IPS-NIHi11 (cell line): ENCODE measurements at regions not wholly inside any gene's neighbourhood (a gene's known extent, or its start where the extent isn't known, plus 50 kb on each side); places are given as distances from the start of the nearest gene placed in this dataset.

Source experiments
- DNase-seq: peaks from one replicate; pipeline ENCODE4 v3.0.0; 2012; ENCODE audit warnings: mixed read lengths, low spot score

- no peak for DNase-seq
Observed at GRCh38 chr5:158020555-158021418, 161.8 kb upstream of the CLINT1 start.

DNA sequence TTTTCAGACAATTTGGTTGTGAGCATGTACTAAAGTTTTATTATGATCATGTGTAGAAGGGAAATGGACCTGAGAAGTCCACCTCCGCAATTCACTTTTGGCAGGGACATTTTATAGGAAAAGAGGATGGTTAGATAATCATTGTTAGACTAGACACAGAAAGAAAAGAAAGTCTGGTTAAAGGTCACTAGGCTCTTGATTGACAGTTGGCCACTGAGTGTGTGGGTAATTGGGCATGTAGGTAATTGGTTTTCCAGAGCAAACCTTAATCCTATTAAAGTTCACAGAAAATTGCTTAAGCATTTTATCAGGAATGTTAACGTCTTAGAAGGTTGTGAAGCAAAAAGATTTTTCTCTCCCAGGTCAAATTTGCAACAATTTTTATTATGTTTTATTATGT, 158.5 kb upstream of the CLINT1 start:
- DNase-seq, result no peak

- no peak for DNase-seq
Observed at GRCh38 chr5:158014372-158014771, 155.4 kb upstream of the CLINT1 start.

DNA sequence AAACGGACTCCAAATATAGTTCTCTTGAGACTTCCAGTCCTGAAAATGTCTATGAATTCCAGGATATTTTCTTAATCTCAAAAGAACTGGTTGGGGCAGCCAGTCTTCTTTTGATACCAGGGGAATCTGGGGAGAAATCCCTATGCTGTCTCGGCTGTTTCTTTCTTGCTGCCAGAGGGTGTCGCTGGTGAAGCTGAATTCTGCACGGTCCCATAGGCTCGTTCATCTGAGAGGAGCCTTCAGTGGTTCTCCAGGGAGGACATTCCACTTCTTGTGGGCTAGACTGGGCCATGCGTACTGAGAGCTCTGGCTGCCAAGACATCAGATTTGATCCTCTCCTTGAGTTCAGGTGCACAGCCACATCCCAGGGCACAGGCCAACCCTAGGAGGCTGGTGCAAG, 155.0 kb upstream of the CLINT1 start:
- peak; percentile 71 for DNase-seq

DNA sequence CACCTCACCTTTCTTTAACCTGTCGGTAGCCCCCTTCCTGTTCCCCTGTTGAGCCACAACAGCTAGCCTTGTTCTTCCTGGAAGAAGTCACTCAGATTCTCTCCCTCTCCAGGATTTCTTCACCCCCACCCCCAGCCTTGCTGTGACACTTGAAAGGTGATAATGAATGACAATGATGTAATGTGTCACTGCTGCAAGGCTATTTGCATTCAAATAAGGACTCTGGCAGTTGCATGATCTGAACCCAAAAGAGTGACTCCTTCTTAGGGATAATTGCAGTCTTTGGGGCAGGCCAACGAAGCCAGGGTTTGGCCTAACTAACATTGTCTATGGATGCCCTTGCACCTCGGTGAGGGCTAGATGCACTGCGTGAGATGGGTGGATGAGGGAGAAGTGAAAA, 154.4 kb upstream of the CLINT1 start:
- DNase-seq, result peak; percentile 57

GRCh38 chr5:158011422-158011821, 152.5 kb upstream of the CLINT1 start:
- no peak for DNase-seq

DNA sequence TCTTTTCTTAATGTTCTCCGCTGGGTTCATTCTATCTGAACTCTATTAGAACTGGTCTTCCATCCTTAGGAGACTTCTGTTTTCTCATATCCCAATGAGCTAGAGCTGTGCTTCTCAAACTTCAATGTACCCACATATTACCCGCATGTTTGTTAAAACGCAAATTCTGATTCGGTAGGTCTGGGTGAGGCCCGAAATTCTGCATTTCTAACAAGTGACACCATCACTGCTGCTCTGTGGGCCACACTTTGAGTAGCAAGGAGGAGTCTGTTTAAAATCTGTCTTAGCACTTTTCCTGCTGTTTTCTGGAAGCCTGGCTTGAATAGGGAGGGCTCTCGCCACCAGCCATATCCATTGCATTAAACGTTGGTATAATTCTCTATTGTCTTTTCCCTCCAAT, 151.9 kb upstream of the CLINT1 start:
- no peak for DNase-seq

GRCh38 chr5:158007336-158007735, 148.4 kb upstream of the CLINT1 start:
- DNase-seq, result no peak

- no peak for DNase-seq
Observed at GRCh38 chr5:157999696-158000095, 140.8 kb upstream of the CLINT1 start.

GRCh38 chr5:157997991-157998504, 139.1 kb upstream of the CLINT1 start:
- no peak for DNase-seq

- DNase-seq, result peak; percentile 88
Observed at GRCh38 chr5:157994906-157995519, 136.1 kb upstream of the CLINT1 start.

DNA sequence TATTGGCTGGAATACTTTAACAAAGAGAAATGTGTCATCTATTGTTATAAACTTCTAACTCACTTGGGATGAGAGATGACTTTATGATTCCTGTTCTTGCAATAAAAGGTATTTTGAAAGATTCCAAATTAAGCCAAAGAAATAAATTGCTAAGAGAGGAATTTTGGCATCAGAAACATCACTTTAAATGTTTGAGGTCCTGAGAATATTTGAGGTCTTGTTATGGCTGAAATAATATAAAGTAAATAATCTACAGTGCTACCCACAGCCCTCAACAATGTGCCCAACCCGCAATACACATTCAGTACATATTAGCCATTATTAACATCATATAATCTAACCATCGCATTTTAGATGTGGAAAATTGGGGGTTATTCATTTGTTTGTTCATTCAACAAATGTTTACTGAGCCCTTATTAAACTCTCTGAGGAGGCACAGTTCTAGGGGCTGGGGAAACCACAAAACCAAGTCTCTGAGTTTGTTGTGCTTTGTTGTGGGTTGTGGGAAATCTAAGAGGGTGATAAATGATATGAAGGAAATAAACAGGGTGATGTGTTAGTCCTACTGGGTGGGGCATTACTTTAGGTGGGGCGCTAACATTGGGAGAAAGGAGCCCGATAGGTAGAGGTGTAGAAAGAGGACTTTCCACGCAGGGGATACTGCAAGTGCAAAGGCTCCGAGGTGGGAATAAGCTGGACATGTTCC, 135.2 kb upstream of the CLINT1 start:
- DNase-seq, result no peak

DNA sequence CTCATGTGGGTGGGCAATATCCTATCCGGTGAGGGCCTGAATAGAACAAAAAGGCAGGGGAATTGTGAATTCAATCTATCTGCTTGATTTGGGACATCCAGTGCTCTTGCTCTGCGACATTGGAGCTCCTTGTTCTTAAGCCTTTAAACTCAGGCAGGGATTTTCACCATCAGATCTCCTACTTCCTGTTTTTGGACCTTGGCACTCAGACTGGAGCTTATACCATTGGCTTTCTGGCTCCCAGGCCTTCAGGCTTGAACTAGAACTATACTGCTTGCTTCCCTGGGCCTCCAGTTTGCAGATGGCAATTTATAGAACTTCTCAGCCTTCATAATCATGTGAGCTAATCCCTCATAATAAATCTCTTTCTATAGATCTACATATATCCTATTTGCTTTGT, 134.3 kb upstream of the CLINT1 start:
- no peak for DNase-seq

- no peak for DNase-seq
Observed at GRCh38 chr5:157990583-157991181, 131.7 kb upstream of the CLINT1 start.

- no peak for DNase-seq
Observed at GRCh38 chr5:157989296-157989695, 130.4 kb upstream of the CLINT1 start.

- no peak for DNase-seq
Observed at GRCh38 chr5:157987259-157987658, 128.3 kb upstream of the CLINT1 start.

GRCh38 chr5:157986431-157986990, 127.6 kb upstream of the CLINT1 start:
- DNase-seq, result no peak

DNA sequence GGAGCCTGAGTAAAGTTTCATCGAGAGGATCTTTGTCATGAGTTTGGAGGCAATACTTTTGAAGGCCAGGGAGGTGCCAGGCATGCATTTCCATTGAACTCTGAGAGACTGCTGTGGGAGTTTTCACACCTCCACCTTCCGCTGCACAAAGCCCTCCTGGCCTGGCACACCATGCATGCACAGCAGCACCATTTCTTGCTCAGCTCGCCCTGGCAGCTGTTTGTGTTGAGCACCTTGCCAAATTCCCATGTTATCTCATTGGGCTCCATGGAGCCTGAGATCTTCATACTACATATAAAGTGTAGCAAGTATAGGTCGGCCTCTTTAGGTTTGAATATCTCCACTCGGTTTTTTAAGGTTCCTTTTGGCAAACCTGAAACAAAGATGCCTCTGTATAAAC, 125.7 kb upstream of the CLINT1 start:
- no peak for DNase-seq

GRCh38 chr5:157983906-157984551, 125.1 kb upstream of the CLINT1 start:
- DNase-seq, result no peak

DNA sequence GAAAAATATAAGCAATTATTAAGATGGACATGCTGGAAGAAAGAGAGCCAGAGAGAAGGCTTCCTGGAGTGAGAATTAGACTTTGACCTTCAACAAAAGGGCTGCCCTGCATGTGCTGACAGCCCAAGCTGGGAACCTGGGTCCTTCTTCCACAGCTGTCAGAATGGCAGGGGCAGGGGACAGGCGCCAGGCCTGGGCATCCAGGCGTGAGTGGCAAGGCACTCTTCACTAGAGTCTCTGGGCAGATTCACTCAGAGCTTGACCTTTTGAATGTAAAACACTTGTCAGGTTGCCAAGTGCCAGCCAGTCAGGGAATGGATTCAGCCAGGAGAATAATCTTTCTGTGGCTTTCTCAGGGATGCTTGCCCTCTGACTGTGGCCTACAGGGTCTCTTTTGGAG, 119.1 kb upstream of the CLINT1 start:
- DNase-seq, result no peak

GRCh38 chr5:157976429-157976828, 117.5 kb upstream of the CLINT1 start:
- no peak for DNase-seq

- DNase-seq, result no peak
Observed at GRCh38 chr5:157972579-157972978, 113.6 kb upstream of the CLINT1 start.
